ENCODE measurements at regions not wholly inside any gene's neighbourhood (a gene's known extent, or its start where the extent isn't known, plus 50 kb on each side); places are given as distances from the start of the nearest gene placed in this dataset.

- intact Hi-C loops (cut with DNase I; ENCODE audit: low total_unique reads) = no loop called here
- WGBS, 2 donors = 81 to 89% methylated on average over 3 of the region's 3 CpGs
Observed at GRCh38 chr10:128516180-128516579, 390.0 kb upstream of the MKI67 start.

GRCh38 chr10:128517167-128517566 is 390.9 kb upstream of the MKI67 start:
- 70 to 73% methylated on average over 11 of the region's 11 CpGs for WGBS, 2 donors

More at GRCh38 chr10:128516180-128516579, 390.0 kb upstream of the MKI67 start:
- H3K4me3 ChIP-seq (ENCODE audit: low read depth, poor library complexity, severe bottlenecking) = no peak overlapping the region
- TF ChIP-seq CTCF (IDR thresholded peaks at IDR 0.05) (no peak), POLR2A (IDR thresholded peaks at IDR 0.05) (no peak)
- peak in 1 of 2 donors; percentile 74 for DNase-seq (ENCODE audit: low spot score in 2 of 2)

DNA sequence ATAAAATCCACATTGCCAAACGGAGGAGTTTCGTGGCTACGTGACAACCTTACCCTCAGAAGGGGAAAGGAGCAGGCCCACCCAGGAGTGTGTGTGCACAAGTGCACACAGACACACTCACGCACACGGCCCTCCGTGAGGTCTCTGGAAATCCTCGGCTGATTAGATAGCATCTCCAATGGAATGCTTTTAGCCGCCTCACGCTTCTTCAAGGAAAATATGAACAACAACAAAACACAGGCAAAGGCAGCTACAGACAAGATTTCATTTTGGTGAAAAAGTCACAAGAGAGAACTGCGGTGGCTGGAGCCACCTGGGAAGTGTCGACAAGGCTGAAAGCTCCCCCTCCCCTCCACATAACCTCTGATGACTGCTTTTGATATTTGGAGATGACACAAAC is 391.8 kb upstream of the MKI67 start:
- TF ChIP-seq CTCF (IDR thresholded peaks at IDR 0.05) = no peak
- TF ChIP-seq POLR2A (IDR thresholded peaks at IDR 0.05) = no peak
- WGBS, 2 donors = 74 to 78% methylated on average over 11 of the region's 11 CpGs
- H3K4me3 ChIP-seq (ENCODE audit: low read depth, poor library complexity, severe bottlenecking) = no peak overlapping the region
- no peak for DNase-seq (ENCODE audit: low spot score in 2 of 2)
- intact Hi-C loops (cut with DNase I; ENCODE audit: low total_unique reads) = no loop called here

More at GRCh38 chr10:128517167-128517566, 390.9 kb upstream of the MKI67 start:
- peak in 1 of 2 donors; percentile 25 for DNase-seq (ENCODE audit: low spot score in 2 of 2)
- no peak overlapping the region for H3K4me3 ChIP-seq (ENCODE audit: low read depth, poor library complexity, severe bottlenecking)
- no peak for TF ChIP-seq CTCF (IDR thresholded peaks at IDR 0.05)
- TF ChIP-seq POLR2A (IDR thresholded peaks at IDR 0.05) = no peak
- intact Hi-C loops (cut with DNase I; ENCODE audit: low total_unique reads) = no loop called here

DNA sequence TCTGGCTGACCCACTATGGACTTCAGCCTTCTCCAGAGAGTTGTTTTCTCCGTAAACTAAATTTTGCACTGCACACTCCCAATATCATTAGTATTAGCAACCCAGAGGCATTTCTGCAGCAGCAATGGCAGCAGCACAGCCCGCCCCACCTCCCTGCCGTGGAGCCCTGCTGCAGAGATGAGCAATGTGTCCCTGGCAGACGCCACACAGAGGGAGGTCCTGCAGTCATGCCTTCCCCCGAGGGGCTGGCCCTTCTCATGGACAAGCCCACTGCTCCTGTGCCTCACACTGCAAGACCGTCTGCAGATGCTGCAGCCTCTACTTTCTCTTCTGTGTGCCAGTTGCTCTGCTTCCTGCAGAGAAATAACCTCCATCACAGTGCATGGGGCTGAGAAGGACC is 393.4 kb upstream of the MKI67 start:
- TF ChIP-seq POLR2A (IDR thresholded peaks at IDR 0.05) = no peak
- no peak overlapping the region for H3K4me3 ChIP-seq (ENCODE audit: low read depth, poor library complexity, severe bottlenecking)
- intact Hi-C loops (cut with DNase I; ENCODE audit: low total_unique reads) = no loop called here
- 62% methylated on average over 6 of the region's 6 CpGs for WGBS, 2 donors
- DNase-seq (ENCODE audit: low spot score in 2 of 2) = peak in 1 of 2 donors; percentile 66

- no peak overlapping the region for H3K4me3 ChIP-seq (ENCODE audit: low read depth, poor library complexity, severe bottlenecking)
- 82 to 83% methylated on average over 11 of the region's 11 CpGs for WGBS, 2 donors
- intact Hi-C loops (cut with DNase I; ENCODE audit: low total_unique reads) = no loop called here
- TF ChIP-seq POLR2A (IDR thresholded peaks at IDR 0.05) (no peak), CTCF (IDR thresholded peaks at IDR 0.05) (no peak)
- DNase-seq (ENCODE audit: low spot score in 2 of 2) = peak in 1 of 2 donors; percentile 73
Observed at GRCh38 chr10:128520211-128520815, 394.1 kb upstream of the MKI67 start.

GRCh38 chr10:128522551-128523308 is 396.5 kb upstream of the MKI67 start:
- no peak overlapping the region for H3K4me3 ChIP-seq (ENCODE audit: low read depth, poor library complexity, severe bottlenecking)
- peak in 1 of 2 donors; percentile 63 for DNase-seq (ENCODE audit: low spot score in 2 of 2)
- intact Hi-C loops (cut with DNase I; ENCODE audit: low total_unique reads) = no loop called here
- TF ChIP-seq POLR2A (IDR thresholded peaks at IDR 0.05) = no peak
- no peak for TF ChIP-seq CTCF (IDR thresholded peaks at IDR 0.05)
- WGBS, 2 donors = 80% methylated on average over 9 of the region's 9 CpGs

Data from lower leg skin (tissue), 4 donors.